ENCODE measurements at regions not wholly inside any gene's neighbourhood (a gene's known extent, or its start where the extent isn't known, plus 50 kb on each side); places are given as distances from the start of the nearest gene placed in this dataset.

DNA sequence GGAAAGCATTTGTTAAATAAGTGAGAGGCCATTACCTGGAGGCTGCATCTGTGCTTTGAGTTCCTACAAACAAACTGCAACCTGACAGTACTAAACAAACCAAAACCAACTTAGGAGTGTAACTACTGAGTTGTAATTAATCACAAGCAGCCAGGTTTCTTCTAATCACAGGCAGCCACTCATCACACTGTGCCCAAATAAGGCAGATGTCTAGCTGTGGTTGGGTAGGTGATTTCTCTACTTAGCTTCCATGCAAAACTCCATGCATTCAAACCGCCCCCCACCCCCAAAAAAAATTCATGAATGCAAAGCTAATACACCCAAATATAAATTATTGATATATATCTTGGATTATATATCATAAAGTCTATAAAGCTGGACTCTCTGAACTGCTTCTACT lies 461.1 kb downstream of the ARL4A start:
- POLR2A ChIA-PET: no interaction called here
- no peaks in the 10 kb centered on the region for H3K36me3 Mint-ChIP-seq
- H3K27ac Mint-ChIP-seq: no peak overlapping the region
- no peak overlapping the region for H3K4me3 Mint-ChIP-seq
- peaks cover 0 to 3% (median 0%) of the 10 kb centered on the region in 4 donors for H3K4me1 Mint-ChIP-seq
- H3K27me3 Mint-ChIP-seq: no peaks in the 10 kb centered on the region
- ATAC-seq (no peak), DNase-seq (no peak)
- no peaks in the 10 kb centered on the region for H3K9me3 Mint-ChIP-seq

DNA sequence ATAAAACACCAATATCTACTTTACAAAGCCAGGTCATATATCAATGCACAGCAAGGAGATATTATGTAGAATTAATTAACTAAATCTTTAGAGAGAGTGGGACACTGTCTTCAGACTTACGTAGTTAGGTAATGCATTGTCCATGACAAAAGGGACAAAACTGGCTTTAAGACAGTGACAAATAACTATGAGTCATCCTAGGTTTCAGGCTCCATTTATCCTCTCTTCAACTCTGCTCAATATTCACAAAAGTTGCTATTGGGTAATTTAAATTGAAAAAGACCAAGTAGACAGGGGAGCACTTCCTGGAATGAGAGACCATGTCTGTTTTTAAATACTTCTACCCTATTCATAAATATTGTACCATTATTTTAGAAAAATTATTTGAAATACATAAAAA lies 464.5 kb downstream of the ARL4A start:
- no peak overlapping the region for H3K4me3 Mint-ChIP-seq
- H3K9me3 Mint-ChIP-seq: no peaks in the 10 kb centered on the region
- H3K4me1 Mint-ChIP-seq: peaks cover 0 to 5% (median 0%) of the 10 kb centered on the region in 4 donors
- DNase-seq: no peak
- POLR2A ChIA-PET: no interaction called here
- no peak overlapping the region for H3K27ac Mint-ChIP-seq
- H3K27me3 Mint-ChIP-seq: peaks cover 0 to 10% (median 0%) of the 10 kb centered on the region in 5 donors
- ATAC-seq: no peak
- no peaks in the 10 kb centered on the region for H3K36me3 Mint-ChIP-seq

DNA sequence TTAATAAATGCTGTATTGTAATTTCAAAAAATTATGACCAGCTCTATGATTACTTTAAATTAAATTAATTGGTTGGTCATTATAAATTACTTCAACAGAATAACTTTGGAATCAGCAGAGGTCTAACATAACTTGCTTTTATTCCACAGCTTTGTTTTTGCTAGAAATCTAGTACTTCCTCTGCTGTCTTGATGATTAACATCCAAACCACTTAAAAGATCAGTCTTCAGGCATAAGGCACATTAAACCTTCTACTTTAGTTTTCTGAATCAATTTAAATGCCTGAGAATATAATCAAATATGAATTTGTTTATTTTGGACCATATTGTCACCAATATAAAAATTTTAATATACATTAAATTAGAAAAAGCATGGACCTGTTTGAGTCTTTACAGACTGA lies 465.3 kb downstream of the ARL4A start:
- DNase-seq (no peak), ATAC-seq (no peak)
- H3K27me3 Mint-ChIP-seq: peaks cover 0 to 10% (median 2%) of the 10 kb centered on the region in 5 donors
- H3K4me1 Mint-ChIP-seq: peaks cover 0 to 5% (median 0%) of the 10 kb centered on the region in 4 donors
- H3K27ac Mint-ChIP-seq: no peak overlapping the region
- no peaks in the 10 kb centered on the region for H3K9me3 Mint-ChIP-seq
- POLR2A ChIA-PET: no interaction called here
- H3K4me3 Mint-ChIP-seq: no peak overlapping the region
- no peaks in the 10 kb centered on the region for H3K36me3 Mint-ChIP-seq

DNA sequence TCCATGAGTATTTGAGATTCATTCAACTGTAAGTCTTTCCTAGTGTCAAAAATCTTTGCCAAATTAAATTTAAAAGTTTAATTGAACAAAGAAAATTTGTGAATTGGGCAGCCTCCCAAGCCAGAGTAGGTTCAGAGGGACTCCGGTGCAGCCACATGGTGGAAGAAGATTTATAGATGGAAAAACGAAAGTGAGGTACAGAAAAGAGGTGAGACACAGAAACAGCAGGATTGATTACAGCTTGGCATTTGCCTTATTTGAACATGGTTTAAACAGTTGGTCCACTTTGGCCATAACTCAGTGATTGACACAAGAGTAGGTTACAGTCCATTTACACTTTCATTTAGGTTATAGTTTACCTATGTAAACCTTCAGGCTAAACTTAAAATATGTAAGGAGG lies 465.8 kb downstream of the ARL4A start:
- no peaks in the 10 kb centered on the region for H3K9me3 Mint-ChIP-seq
- POLR2A ChIA-PET: no interaction called here
- H3K36me3 Mint-ChIP-seq: no peaks in the 10 kb centered on the region
- H3K4me1 Mint-ChIP-seq: peaks cover 0 to 5% (median 0%) of the 10 kb centered on the region in 4 donors
- ATAC-seq (no peak), DNase-seq (no peak)
- H3K27ac Mint-ChIP-seq: no peak overlapping the region
- peaks cover 0 to 10% (median 2%) of the 10 kb centered on the region in 5 donors for H3K27me3 Mint-ChIP-seq
- H3K4me3 Mint-ChIP-seq: no peak overlapping the region

DNA sequence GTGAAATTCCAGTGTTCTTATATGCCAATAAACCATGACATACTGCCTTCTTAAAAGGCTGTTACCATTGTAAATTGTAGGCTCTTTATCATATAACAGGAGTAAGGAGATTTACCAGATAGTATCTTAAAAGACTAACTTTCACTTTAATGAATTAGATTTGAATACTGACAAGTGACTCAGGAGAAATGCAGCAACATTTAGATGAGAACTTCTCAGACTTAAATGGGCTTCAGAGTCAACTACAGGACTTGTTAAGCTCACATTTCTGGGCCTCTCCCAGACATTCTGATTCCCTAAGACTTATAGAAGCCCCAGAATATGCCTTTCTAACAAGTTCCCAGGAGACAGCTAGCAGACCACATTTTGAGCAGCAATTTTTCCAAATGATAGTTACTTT lies 466.3 kb downstream of the ARL4A start:
- POLR2A ChIA-PET: no interaction called here
- Mint-ChIP-seq H3K36me3 (no peaks in the 10 kb centered on the region), H3K27me3 (peaks cover 0 to 10% (median 2%) of the 10 kb centered on the region in 5 donors), H3K4me3 (no peak overlapping the region), H3K4me1 (peaks cover 0 to 5% (median 0%) of the 10 kb centered on the region in 4 donors), H3K9me3 (no peaks in the 10 kb centered on the region), H3K27ac (no peak overlapping the region)
- no peak for DNase-seq
- ATAC-seq: no peak

DNA sequence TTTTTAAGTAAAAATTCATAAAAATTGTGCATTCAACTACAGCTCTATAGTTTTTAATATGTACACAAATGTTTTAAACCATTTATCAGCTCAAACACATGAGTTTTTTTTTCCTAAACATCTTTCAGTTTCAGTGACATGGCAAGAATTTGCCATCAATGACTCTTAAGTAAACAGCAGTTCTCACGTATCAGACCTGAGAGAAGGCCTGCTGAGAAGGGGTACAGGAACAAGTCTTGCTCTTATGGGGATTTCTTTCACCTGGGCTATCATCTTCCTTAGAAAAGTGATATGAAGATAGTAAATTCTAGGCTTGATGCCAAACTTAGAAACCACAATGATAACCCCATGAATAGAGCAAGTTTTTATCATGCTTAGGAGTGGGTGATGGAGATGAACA lies 467.8 kb downstream of the ARL4A start:
- no peak for DNase-seq
- Mint-ChIP-seq H3K27me3 (peaks cover 0 to 10% (median 3%) of the 10 kb centered on the region in 5 donors), H3K4me1 (peaks cover 0 to 5% (median 0%) of the 10 kb centered on the region in 4 donors), H3K4me3 (no peak overlapping the region), H3K36me3 (no peaks in the 10 kb centered on the region), H3K9me3 (no peaks in the 10 kb centered on the region), H3K27ac (no peak overlapping the region)
- no peak for ATAC-seq
- POLR2A ChIA-PET: no interaction called here

DNA sequence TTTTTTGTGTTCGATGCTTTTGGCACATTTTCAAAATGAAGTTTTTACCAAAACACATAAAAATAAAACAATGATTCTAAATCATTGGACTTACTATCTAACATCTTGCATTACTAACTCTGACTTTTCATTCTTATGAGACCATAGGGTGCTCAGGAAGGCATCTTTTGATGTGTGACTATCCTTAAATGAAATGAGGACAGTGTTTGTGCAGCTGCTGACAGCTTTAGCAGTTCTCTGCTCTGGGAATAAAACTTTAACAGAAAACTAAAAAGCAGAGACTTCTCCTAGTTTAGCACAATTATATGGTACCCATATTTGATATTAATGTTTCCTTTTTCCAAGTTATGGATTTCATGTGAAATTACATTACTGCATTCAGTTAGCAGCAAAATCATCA lies 471.6 kb downstream of the ARL4A start:
- POLR2A ChIA-PET: no interaction called here
- H3K27me3 Mint-ChIP-seq: peaks cover 0 to 11% (median 3%) of the 10 kb centered on the region in 5 donors
- H3K36me3 Mint-ChIP-seq: no peaks in the 10 kb centered on the region
- H3K27ac Mint-ChIP-seq: no peak overlapping the region
- no peaks in the 10 kb centered on the region for H3K4me1 Mint-ChIP-seq
- DNase-seq (no peak), ATAC-seq (no peak)
- no peaks in the 10 kb centered on the region for H3K9me3 Mint-ChIP-seq
- no peak overlapping the region for H3K4me3 Mint-ChIP-seq

DNA sequence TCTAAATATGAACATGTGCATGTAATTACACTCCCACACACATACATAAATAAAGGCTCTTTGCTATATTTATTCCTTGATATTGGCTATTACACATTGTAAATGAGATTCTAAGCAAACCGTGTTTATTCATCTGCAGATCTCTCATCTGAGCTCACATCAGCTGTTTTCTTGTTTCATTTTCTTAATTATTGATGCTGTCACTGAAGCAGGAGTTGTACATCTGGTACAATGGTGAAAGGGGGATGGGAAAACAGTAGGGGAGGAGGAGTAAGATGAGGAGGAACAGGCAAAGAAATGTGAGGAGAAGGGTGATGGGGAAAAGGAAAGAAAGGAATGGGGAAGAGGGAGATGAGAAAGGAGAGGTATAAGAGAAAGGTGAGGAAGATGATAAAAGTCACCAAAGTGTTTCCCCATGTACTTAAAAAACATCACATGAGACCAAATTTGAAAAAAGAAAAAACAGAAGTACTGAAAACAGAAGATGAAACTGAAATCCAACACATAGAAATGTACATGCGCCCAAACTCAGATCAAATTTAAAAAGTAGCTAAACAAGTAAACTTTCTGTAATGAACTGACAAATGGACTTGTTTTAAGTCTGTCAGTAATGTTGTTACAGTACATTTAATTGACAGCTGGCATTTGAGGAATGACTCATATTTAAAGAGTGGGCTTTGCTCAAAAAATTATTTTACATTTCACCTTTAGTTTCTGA lies 472.2 kb downstream of the ARL4A start:
- no peaks in the 10 kb centered on the region for H3K36me3 Mint-ChIP-seq
- peaks cover 0 to 17% (median 7%) of the 10 kb centered on the region in 5 donors for H3K27me3 Mint-ChIP-seq
- POLR2A ChIA-PET: no interaction called here
- no peak overlapping the region for H3K4me3 Mint-ChIP-seq
- H3K27ac Mint-ChIP-seq: no peak overlapping the region
- no peaks in the 10 kb centered on the region for H3K4me1 Mint-ChIP-seq
- H3K9me3 Mint-ChIP-seq: no peaks in the 10 kb centered on the region
- no peak for DNase-seq
- no peak for ATAC-seq

DNA sequence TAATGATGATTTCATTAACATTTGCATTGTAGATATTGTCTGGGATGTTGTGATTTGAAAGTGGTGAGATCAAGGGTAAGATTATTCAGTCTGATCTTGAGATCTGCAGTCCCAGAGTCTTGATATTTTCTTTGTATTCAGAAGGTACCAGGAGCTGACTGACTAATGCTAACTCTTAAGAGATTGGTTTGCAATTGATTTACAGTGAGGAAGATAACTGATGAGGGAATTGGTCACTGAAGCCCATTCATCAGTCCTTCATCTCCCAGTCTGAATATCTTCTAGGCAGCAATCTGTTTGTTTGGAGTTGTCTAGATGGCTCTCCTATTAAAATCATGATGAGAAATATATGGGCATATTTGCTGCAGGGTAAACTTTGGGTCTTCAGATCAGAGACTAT lies 473.7 kb downstream of the ARL4A start:
- POLR2A ChIA-PET: no interaction called here
- Mint-ChIP-seq H3K27me3 (peaks cover 9 to 17% (median 13%) of the 10 kb centered on the region in 5 donors), H3K27ac (no peak overlapping the region), H3K36me3 (no peaks in the 10 kb centered on the region), H3K4me1 (no peaks in the 10 kb centered on the region), H3K9me3 (no peaks in the 10 kb centered on the region), H3K4me3 (no peak overlapping the region)
- DNase-seq (no peak), ATAC-seq (no peak)

DNA sequence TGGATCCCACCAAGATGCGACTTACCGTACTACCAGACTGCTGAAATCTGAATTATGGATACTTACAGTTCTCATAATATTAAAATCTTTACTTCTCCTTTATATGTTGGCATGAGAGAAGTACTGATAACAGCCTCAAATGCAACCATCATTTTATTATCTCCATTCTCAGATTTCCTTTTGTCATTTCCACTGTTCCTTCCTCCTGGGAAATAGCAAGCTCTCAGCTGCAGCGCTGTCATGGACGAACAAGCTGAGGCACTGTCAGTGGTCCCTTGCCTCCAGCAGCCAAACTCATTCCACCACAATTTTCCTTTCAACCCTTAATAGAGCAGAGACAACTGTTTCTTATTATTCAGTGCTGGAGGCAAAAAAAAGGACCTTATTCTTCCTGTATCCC lies 478.4 kb downstream of the ARL4A start:
- no peaks in the 10 kb centered on the region for H3K9me3 Mint-ChIP-seq
- no peaks in the 10 kb centered on the region for H3K4me1 Mint-ChIP-seq
- H3K36me3 Mint-ChIP-seq: no peaks in the 10 kb centered on the region
- DNase-seq (no peak), ATAC-seq (no peak)
- H3K4me3 Mint-ChIP-seq: no peak overlapping the region
- H3K27me3 Mint-ChIP-seq: peaks cover 9 to 18% (median 11%) of the 10 kb centered on the region in 5 donors
- POLR2A ChIA-PET: no interaction called here
- H3K27ac Mint-ChIP-seq: no peak overlapping the region

DNA sequence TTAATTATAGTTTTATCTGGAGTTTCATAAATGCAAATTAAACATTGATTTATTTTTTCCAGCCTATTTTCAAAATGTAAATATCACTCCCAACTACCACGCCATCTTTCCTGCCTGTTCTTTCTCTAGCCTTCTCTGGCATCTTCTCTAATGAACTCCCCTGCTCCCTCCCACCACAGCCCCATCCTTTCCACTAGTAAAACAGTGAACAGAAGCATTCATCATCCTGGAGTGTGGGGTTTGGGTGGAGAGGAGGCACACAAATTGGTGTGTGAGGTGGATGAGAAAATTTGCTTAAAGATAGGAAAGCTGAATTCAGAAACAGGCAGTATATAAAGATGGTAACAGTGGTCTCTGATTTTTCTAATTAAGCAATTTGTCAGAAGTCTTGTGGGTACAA lies 479.4 kb downstream of the ARL4A start:
- H3K4me3 Mint-ChIP-seq: no peak overlapping the region
- H3K4me1 Mint-ChIP-seq: no peaks in the 10 kb centered on the region
- H3K9me3 Mint-ChIP-seq: no peaks in the 10 kb centered on the region
- peaks cover 9 to 18% (median 11%) of the 10 kb centered on the region in 5 donors for H3K27me3 Mint-ChIP-seq
- ATAC-seq (no peak), DNase-seq (no peak)
- H3K27ac Mint-ChIP-seq: no peak overlapping the region
- POLR2A ChIA-PET: no interaction called here
- H3K36me3 Mint-ChIP-seq: no peaks in the 10 kb centered on the region

DNA sequence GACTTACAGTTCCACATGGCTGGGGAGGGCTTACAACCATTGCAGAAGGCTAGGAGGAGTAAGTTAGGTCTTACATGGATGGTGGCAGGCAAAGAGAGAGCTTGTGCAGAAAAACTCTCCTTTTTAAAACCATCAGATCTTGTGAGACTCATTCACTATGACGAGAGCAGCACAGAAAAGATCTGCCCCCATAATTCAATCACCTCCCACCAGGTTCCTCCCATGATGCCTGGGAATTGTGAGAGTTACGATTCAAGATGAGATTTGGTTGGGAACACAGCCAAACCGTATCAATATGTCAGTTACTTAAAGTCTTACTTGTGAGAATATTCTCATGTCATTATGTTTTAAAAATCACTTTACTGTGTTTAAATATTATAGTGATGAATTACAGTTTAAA lies 481.9 kb downstream of the ARL4A start:
- Mint-ChIP-seq H3K4me1 (no peaks in the 10 kb centered on the region), H3K36me3 (no peaks in the 10 kb centered on the region), H3K9me3 (no peaks in the 10 kb centered on the region), H3K4me3 (no peak overlapping the region), H3K27me3 (peaks cover 9 to 20% (median 13%) of the 10 kb centered on the region in 5 donors), H3K27ac (no peak overlapping the region)
- ATAC-seq (no peak), DNase-seq (no peak)
- POLR2A ChIA-PET: no interaction called here

DNA sequence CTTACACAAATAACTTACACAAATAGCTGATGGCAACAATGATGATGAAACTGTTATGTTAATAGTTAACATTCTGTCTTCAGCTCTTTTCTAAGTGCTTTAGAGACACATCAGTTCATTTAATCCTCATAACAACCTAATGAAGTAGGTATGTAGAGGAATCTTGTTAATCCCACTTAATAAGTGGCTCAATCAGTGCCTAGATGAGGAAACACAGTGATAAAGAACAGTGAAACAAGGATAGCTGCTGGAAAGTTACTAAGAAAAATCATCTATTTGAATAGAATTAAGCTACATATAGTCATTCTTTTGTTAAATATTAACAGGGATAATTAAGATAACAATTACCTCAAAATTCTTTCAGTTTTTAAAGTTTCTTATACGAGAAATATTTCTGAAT lies 487.6 kb downstream of the ARL4A start:
- Mint-ChIP-seq H3K27me3 (peaks cover 2 to 16% (median 4%) of the 10 kb centered on the region in 5 donors), H3K36me3 (no peaks in the 10 kb centered on the region), H3K27ac (no peak overlapping the region), H3K4me1 (no peaks in the 10 kb centered on the region), H3K9me3 (no peaks in the 10 kb centered on the region), H3K4me3 (no peak overlapping the region)
- DNase-seq (no peak), ATAC-seq (no peak)
- POLR2A ChIA-PET: no interaction called here

DNA sequence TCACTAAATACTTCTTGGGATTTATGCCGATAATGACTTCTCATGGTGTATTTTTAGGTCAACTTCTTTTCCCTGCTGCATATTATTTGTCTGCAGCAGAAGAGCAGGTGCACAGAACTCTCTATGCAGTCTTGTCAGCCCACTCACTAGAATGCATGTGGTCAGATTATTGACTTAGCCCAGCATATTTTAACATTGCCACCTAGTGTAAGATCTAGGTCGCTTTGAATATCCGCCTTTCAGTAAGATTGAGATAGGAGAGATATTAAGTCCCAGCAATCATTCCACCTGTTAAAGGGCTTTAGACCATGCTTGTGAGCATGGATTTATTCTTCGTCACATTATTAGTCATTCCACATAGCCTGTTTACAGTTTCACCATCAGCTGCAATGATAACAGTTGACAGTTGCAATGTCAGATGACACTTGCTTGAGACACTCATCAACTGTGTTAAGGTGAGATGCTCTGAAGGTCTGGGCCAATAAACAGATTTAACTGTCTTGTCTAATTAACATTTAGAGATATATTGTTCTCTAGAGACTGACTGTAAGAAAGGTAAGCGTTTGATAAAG lies 491.7 kb downstream of the ARL4A start:
- no peak overlapping the region for H3K27ac Mint-ChIP-seq
- POLR2A ChIA-PET: no interaction called here
- no peaks in the 10 kb centered on the region for H3K9me3 Mint-ChIP-seq
- no peak for ATAC-seq
- no peaks in the 10 kb centered on the region for H3K36me3 Mint-ChIP-seq
- peaks cover 0 to 16% (median 4%) of the 10 kb centered on the region in 5 donors for H3K27me3 Mint-ChIP-seq
- DNase-seq: no peak
- no peak overlapping the region for H3K4me3 Mint-ChIP-seq
- no peaks in the 10 kb centered on the region for H3K4me1 Mint-ChIP-seq
